Thyroid gland (tissue), 4 donors: ENCODE measurements at regions not wholly inside any gene's neighbourhood (a gene's known extent, or its start where the extent isn't known, plus 50 kb on each side); places are given as distances from the start of the nearest gene placed in this dataset.

Experiments
- POLR2A ChIP-seq, 2 donors: fragments of 450-650 bp; IDR thresholded peaks; one replicate each; pipeline ENCODE4 v1.6.1; 2017; ENCODE audit warnings: antibody characterized with exemption in 2 of 2, mild to moderate bottlenecking in 2 of 2, moderate library complexity in 1 of 2
- TF ChIP-seq, protein P1 (sequence below), 6 experiments: fragments of 200-600 bp in 3 of 6; fragments of 450-650 bp in 3 of 6; sonication (generic) in 3 of 6; IDR thresholded peaks; one replicate each; pipeline ENCODE4 v1.5.1; 2016 to 2019; ENCODE audit warnings: antibody characterized with exemption in 6 of 6, mild to moderate bottlenecking in 2 of 6, inconsistent platforms in 1 of 6, moderate library complexity in 1 of 6

GRCh38 chr1:38253314-38253713, 206.7 kb upstream of the POU3F1 start:
- TF ChIP-seq POLR2A (IDR thresholded peaks at IDR 0.05): no peak
- TF ChIP-seq, protein P1, sequence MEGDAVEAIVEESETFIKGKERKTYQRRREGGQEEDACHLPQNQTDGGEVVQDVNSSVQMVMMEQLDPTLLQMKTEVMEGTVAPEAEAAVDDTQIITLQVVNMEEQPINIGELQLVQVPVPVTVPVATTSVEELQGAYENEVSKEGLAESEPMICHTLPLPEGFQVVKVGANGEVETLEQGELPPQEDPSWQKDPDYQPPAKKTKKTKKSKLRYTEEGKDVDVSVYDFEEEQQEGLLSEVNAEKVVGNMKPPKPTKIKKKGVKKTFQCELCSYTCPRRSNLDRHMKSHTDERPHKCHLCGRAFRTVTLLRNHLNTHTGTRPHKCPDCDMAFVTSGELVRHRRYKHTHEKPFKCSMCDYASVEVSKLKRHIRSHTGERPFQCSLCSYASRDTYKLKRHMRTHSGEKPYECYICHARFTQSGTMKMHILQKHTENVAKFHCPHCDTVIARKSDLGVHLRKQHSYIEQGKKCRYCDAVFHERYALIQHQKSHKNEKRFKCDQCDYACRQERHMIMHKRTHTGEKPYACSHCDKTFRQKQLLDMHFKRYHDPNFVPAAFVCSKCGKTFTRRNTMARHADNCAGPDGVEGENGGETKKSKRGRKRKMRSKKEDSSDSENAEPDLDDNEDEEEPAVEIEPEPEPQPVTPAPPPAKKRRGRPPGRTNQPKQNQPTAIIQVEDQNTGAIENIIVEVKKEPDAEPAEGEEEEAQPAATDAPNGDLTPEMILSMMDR (IDR thresholded peaks at IDR 0.05): no peak
